ENCODE measurements at regions not wholly inside any gene's neighbourhood (a gene's known extent, or its start where the extent isn't known, plus 50 kb on each side); places are given as distances from the start of the nearest gene placed in this dataset.

DNA sequence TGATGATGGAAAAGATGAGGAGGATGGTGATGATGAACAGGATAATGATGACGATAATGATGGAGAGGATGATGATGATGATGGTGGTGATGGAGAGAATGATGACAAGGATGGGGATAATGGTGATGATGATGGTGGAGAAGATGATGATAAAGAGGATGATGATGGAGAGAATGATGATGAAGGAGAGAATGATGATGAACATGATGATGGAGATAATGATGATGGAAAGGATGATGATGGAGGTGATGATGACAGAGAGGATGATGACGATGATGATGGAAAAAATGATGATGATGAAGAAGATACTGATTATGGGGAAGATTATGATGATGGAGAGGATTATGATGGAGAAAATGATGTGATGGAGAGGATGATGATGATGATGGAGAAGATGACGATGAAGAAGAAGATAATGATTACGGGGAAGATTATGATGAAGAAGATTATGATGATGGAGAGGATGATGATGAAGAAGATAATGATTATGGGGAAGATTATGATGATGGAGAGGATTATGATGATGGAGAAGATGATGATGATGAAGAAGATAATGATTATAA is 204.1 kb downstream of the MATN1 start:
- TF ChIP-seq FOXP2 (optimal IDR thresholded peaks at IDR 0.05; ENCODE audit: borderline replicate concordance, extremely low read depth, extremely low read length, insufficient read depth) (no peak), TAF1 (IDR thresholded peaks at IDR 0.05; ENCODE audit: borderline replicate concordance, insufficient read depth, low read length) (no peak)

Measured in PFSK-1 (cell line).